RWPE2 (cell line): ENCODE measurements at regions not wholly inside any gene's neighbourhood (a gene's known extent, or its start where the extent isn't known, plus 50 kb on each side); places are given as distances from the start of the nearest gene placed in this dataset.

Experiments used
- ATAC-seq: fragments of 200-7000 bp; cut with Tn5 transposase; 3 replicates; pipeline ENCODE4 v1.9.1; 2021; ENCODE audit warnings: low read depth
- DNase-seq: peaks from one replicate; pipeline ENCODE4 v3.0.0-alpha.2; 2020; ENCODE audit warnings: low spot score
- H3K27ac ChIP-seq: fragments of 450-650 bp; 2 replicates; pipeline ENCODE4 v1.5.1; 2017; ENCODE audit warnings: mild to moderate bottlenecking; ENCODE audit not compliant: poor library complexity, severe bottlenecking
- H3K27me3 ChIP-seq: fragments of 250-450 bp; sonication (Bioruptor Pico); 2 replicates; pipeline ENCODE4 v1.5.1; 2021; ENCODE audit warnings: mild to moderate bottlenecking, moderate library complexity; ENCODE audit not compliant: insufficient read depth, poor library complexity, severe bottlenecking
- H3K36me3 ChIP-seq: fragments of 250-450 bp; sonication (Bioruptor Pico); 2 replicates; pipeline ENCODE4 v1.5.1; 2020; ENCODE audit warnings: low read depth, mild to moderate bottlenecking, moderate library complexity
- H3K4me1 ChIP-seq: fragments of 250-450 bp; sonication (Bioruptor Pico); 2 replicates; pipeline ENCODE4 v1.5.1; 2021; ENCODE audit warnings: mild to moderate bottlenecking, moderate library complexity; ENCODE audit not compliant: insufficient read depth, poor library complexity, severe bottlenecking
- H3K4me3 ChIP-seq: fragments of 250-450 bp; sonication (Bioruptor Pico); 2 replicates; pipeline ENCODE4 v1.5.1; 2021; ENCODE audit warnings: mild to moderate bottlenecking, moderate library complexity; ENCODE audit not compliant: severe bottlenecking
- H3K9me3 ChIP-seq: fragments of 250-450 bp; sonication (Bioruptor Pico); 2 replicates; pipeline ENCODE4 v1.5.1; 2021; ENCODE audit warnings: mild to moderate bottlenecking, moderate library complexity; ENCODE audit not compliant: severe bottlenecking
- TF ChIP-seq, protein P1 (sequence below): fragments of 450-650 bp; IDR thresholded peaks from one replicate; pipeline ENCODE4 v1.5.1; 2017; ENCODE audit warnings: mild to moderate bottlenecking, moderate library complexity; ENCODE audit not compliant: poor library complexity, severe bottlenecking

DNA sequence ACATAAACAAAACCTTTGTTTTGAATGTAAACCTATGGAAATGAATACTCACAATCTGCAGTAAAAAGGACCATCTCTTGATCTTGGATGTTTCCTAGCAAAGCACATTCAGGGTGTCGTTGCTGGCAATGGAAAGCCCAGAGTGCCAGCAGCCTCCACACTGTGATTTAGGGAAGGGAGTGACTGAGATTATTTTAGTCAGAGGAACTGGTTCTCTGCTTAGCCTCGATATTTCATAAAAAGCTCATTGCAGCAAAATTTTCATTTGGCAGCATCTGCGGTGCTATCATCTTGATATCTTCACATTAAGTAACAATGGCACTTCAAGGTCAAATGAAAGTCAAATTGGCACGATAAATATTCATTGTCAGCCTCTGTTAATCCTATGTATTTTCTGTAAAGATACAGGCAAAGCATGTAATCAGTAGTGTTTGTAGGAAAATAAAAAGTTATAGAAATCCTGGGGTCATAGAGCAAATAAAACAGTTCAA lies 116.0 kb downstream of the MACIR start:
- TF ChIP-seq, protein P1, sequence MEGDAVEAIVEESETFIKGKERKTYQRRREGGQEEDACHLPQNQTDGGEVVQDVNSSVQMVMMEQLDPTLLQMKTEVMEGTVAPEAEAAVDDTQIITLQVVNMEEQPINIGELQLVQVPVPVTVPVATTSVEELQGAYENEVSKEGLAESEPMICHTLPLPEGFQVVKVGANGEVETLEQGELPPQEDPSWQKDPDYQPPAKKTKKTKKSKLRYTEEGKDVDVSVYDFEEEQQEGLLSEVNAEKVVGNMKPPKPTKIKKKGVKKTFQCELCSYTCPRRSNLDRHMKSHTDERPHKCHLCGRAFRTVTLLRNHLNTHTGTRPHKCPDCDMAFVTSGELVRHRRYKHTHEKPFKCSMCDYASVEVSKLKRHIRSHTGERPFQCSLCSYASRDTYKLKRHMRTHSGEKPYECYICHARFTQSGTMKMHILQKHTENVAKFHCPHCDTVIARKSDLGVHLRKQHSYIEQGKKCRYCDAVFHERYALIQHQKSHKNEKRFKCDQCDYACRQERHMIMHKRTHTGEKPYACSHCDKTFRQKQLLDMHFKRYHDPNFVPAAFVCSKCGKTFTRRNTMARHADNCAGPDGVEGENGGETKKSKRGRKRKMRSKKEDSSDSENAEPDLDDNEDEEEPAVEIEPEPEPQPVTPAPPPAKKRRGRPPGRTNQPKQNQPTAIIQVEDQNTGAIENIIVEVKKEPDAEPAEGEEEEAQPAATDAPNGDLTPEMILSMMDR, result no peak
- H3K4me3 ChIP-seq, result no peak overlapping the region
- no peaks in the 10 kb centered on the region for H3K36me3 ChIP-seq
- H3K4me1 ChIP-seq, result peaks cover 2% of the 10 kb centered on the region
- no peaks in the 10 kb centered on the region for H3K9me3 ChIP-seq
- DNase-seq (no peak), ATAC-seq (no peak)
- no peak overlapping the region for H3K27ac ChIP-seq
- no peaks in the 10 kb centered on the region for H3K27me3 ChIP-seq

DNA sequence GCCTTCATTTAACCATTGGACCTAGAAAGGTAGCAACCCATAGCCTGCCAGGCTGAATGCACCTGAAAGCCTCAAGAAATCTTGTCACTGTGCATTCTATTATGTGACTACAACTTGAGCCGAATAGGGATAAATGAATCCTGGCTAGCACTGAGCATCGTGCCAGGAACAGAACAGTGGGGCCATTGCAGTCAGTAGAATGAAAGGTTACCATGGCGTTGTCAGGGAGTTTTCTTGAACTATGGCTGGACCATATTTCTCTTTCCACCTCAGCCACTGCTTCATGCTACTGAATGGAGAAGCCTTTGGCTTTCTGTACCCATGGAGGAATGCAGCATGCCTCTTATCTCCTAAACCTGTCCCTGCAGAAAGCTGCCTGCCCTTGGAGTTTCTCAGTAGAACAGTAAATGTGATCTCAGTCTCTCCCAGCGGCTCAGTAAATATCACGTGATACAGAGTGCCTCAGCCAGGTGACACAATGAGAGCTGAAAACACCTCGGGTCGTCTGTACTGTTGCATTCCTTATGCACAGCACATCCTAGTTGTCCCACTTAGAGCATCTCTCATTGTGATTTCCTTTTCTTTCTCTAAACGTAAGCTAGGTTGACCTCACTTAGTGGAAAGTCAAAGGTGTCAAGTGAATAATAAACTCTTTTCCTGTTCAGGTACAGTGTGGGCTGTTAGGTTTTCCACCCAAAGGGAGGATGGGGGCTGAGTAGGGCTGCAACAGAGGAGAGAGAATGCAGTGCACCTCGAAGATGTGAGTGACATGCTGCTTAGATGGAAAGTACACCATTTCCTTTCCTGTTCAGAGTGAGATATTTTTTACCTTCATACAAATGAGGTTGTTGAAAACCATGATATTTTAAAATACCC lies 115.3 kb downstream of the MACIR start:
- Histone ChIP-seq H3K4me1 (peaks cover 2% of the 10 kb centered on the region), H3K4me3 (no peak overlapping the region), H3K27ac (no peak overlapping the region), H3K27me3 (no peaks in the 10 kb centered on the region), H3K9me3 (no peaks in the 10 kb centered on the region), H3K36me3 (no peaks in the 10 kb centered on the region)
- no peak for DNase-seq
- TF ChIP-seq, protein P1, result no peak
- ATAC-seq, result no peak

DNA sequence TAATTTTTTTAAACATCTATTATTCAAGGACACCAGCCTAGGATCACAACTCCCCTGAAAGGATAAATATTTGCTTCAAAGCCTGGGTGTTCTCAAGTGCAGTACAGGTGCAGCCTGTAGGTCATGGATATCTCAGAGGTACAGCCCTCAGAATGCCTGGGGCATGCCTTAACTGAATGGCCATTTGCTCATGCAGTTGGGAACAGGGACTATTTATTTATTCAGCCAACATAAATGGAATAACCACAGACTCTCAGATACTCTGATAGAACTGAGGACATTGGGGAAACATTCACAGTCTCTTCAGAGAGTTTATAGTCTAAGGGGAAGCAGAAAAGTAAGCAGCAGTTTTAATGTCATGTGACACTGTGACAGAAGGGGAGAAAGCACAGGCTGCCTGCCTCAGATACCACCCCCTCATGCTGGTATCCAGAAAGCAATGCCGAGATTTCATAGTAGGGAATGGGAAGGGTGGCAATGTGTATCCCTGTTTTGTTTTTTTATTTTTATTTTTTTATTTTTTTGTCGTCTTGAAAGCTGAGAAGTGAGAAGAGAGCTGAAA lies 112.6 kb downstream of the MACIR start:
- Histone ChIP-seq H3K27ac (no peak overlapping the region), H3K9me3 (no peaks in the 10 kb centered on the region), H3K4me3 (no peak overlapping the region), H3K27me3 (no peaks in the 10 kb centered on the region), H3K4me1 (peaks cover 2% of the 10 kb centered on the region), H3K36me3 (no peaks in the 10 kb centered on the region)
- DNase-seq (no peak), ATAC-seq (no peak)
- TF ChIP-seq, protein P1, result no peak

DNA sequence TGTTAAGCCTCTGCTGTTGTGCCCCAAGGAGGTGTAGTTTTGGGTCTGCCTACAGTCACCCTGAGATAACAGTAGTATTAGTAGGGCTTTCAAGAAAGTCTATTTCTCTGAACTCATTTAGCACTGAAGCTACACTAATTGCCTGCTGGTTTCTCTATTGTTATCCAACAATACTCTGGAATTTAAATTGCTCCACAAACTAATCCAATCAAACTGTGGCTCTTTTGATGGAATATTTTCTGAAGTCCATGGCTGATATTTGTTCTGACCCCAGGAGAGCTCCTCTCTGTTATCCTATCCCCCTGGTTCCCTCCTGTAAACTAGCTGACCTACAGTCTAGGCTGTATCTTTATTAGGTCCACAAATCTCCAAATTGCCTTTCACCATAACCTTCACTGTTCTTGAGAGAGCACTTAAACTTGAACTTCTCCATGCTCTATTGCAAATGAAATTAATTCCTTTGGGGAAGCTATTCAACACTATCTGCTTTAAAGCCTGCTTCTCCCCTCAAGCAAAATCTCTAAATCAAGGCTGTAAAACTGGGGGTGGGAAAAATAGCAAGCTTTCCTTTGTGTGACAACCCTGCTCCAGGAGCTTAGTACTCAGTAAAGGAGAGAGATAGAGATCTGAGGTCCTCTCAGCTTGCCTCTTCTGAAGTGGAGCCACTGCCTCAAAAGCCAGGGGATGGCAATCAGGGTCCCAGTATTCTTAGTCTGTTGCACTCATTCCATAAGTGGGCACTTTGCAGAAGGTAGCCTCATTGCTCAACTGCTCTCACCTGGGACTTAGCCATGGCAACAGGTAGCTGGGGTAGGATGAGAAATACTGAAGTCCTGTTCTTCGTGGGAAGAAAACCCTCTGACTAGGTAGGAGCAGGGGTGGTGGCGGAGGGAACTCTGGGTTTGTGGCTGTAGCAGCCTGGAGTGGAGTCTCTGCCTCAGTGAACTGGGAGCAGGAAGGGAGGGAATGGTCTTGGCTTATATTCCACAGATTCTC lies 110.9 kb downstream of the MACIR start:
- Histone ChIP-seq H3K4me1 (no peaks in the 10 kb centered on the region), H3K9me3 (no peaks in the 10 kb centered on the region), H3K27ac (no peak overlapping the region), H3K4me3 (no peak overlapping the region), H3K27me3 (no peaks in the 10 kb centered on the region), H3K36me3 (no peaks in the 10 kb centered on the region)
- TF ChIP-seq, protein P1, result no peak
- DNase-seq, result no peak
- no peak for ATAC-seq
